PC-9 (cell line): ENCODE measurements at regions not wholly inside any gene's neighbourhood (a gene's known extent, or its start where the extent isn't known, plus 50 kb on each side); places are given as distances from the start of the nearest gene placed in this dataset.

ENCODE experiments used
- EZH2 ChIP-seq: fragments of 200-600 bp; sonication (generic); IDR thresholded peaks from 2 replicates; pipeline ENCODE4 v1.8.0; 2017; ENCODE audit warnings: antibody characterized with exemption, low read depth
- TF ChIP-seq, protein P1 (sequence below): fragments of 200-600 bp; sonication (generic); conservative IDR thresholded peaks from 2 replicates; pipeline ENCODE4 v1.6.1; 2017; ENCODE audit warnings: mixed run types, antibody characterized with exemption, mild to moderate bottlenecking, moderate library complexity

DNA sequence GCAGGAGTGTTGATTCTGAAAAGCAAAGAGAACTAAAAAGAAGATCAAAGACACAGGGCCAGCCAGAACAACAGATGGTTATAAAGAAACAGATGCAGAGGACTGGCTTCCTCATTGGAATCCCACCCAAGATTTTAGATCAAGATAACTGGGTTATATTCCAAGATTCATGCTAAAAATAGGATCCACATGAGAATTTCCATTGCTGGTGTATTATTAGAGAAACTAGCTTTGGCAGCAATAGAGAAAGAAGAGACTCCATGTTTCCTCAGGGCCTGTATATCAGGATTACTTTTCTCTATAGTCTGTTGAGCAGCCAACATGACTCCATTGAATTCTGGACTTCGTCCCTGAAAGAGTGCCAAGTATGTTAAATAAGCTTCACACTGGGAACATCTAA lies 367.3 kb downstream of the TUSC1 start:
- TF ChIP-seq, protein P1, sequence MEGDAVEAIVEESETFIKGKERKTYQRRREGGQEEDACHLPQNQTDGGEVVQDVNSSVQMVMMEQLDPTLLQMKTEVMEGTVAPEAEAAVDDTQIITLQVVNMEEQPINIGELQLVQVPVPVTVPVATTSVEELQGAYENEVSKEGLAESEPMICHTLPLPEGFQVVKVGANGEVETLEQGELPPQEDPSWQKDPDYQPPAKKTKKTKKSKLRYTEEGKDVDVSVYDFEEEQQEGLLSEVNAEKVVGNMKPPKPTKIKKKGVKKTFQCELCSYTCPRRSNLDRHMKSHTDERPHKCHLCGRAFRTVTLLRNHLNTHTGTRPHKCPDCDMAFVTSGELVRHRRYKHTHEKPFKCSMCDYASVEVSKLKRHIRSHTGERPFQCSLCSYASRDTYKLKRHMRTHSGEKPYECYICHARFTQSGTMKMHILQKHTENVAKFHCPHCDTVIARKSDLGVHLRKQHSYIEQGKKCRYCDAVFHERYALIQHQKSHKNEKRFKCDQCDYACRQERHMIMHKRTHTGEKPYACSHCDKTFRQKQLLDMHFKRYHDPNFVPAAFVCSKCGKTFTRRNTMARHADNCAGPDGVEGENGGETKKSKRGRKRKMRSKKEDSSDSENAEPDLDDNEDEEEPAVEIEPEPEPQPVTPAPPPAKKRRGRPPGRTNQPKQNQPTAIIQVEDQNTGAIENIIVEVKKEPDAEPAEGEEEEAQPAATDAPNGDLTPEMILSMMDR, result no peak
- no peak for TF ChIP-seq EZH2
